Mesothelial cell of epicardium (in vitro differentiated cells): ENCODE measurements at regions not wholly inside any gene's neighbourhood (a gene's known extent, or its start where the extent isn't known, plus 50 kb on each side); places are given as distances from the start of the nearest gene placed in this dataset.
"Not testable (repeated sequence)": the region's sequence is repeated elsewhere in the genome, so short reads cannot be mapped to it uniquely, and the experiment has no call there.

Experiments used
- DNase-seq, 2 experiments: peaks; one replicate each; pipeline ENCODE4 v3.0.0; 2021; ENCODE audit warnings: low spot score in 2 of 2; ENCODE audit not compliant: unreplicated experiment in 2 of 2
- H3K27ac Mint-ChIP-seq: 2 replicates; pipeline ENCODE4 v1.8.0; 2021; ENCODE audit warnings: mixed read lengths
- H3K27me3 Mint-ChIP-seq: 2 replicates; pipeline ENCODE4 v1.8.0; 2021; ENCODE audit warnings: low read depth, mixed read lengths
- H3K36me3 Mint-ChIP-seq: 2 replicates; pipeline ENCODE4 v1.8.0; 2021; ENCODE audit warnings: mixed read lengths
- H3K4me1 Mint-ChIP-seq: 2 replicates; pipeline ENCODE4 v1.8.0; 2021; ENCODE audit warnings: mixed read lengths
- H3K4me3 Mint-ChIP-seq: 2 replicates; pipeline ENCODE4 v1.8.0; 2021; ENCODE audit warnings: mild to moderate bottlenecking, moderate library complexity, mixed read lengths
- H3K9me3 Mint-ChIP-seq: 2 replicates; pipeline ENCODE4 v1.8.0; 2021; ENCODE audit warnings: mixed read lengths
- TF ChIP-seq, protein P1 (sequence below): fragments of 200-600 bp; sonication (generic); IDR thresholded peaks from one replicate; pipeline ENCODE4 v1.5.0; 2021; ENCODE audit warnings: antibody characterized with exemption; ENCODE audit not compliant: unreplicated experiment

DNA sequence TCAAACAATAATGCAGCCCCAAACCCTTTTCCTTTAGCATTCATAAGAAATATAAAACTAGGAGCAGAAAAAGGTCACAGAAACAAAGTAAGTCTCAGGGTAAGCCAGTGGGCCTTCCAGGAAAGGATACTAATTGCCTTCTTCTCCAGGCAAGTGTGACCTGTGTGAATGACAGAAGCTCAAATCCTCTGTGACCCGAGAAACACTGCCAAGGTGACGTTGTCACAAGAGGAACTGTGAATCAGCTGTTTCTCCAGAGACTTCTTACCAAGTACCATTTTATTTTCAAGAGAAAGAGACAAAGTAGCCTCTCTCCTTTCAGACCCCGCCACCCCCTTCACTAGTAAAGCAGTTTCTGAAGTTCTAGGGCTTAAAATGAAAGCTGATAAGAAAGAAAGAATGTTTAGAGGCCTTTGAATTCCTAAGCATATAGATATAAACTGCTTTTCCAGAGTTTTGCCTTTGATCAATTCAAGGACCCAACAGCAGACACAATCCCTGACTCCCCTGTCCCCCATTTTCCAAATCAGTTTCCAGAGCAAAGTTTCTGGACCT lies 155.6 kb downstream of the NUF2 start:
- H3K27ac Mint-ChIP-seq: peak overlapping the region; percentile 71
- peaks cover 11% of the 10 kb centered on the region for H3K36me3 Mint-ChIP-seq
- H3K9me3 Mint-ChIP-seq: peaks cover 32% of the 10 kb centered on the region
- H3K4me1 Mint-ChIP-seq: peaks cover 25% of the 10 kb centered on the region
- TF ChIP-seq, protein P1, sequence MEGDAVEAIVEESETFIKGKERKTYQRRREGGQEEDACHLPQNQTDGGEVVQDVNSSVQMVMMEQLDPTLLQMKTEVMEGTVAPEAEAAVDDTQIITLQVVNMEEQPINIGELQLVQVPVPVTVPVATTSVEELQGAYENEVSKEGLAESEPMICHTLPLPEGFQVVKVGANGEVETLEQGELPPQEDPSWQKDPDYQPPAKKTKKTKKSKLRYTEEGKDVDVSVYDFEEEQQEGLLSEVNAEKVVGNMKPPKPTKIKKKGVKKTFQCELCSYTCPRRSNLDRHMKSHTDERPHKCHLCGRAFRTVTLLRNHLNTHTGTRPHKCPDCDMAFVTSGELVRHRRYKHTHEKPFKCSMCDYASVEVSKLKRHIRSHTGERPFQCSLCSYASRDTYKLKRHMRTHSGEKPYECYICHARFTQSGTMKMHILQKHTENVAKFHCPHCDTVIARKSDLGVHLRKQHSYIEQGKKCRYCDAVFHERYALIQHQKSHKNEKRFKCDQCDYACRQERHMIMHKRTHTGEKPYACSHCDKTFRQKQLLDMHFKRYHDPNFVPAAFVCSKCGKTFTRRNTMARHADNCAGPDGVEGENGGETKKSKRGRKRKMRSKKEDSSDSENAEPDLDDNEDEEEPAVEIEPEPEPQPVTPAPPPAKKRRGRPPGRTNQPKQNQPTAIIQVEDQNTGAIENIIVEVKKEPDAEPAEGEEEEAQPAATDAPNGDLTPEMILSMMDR: no peak
- no peak for DNase-seq
- no peak overlapping the region for H3K4me3 Mint-ChIP-seq
- H3K27me3 Mint-ChIP-seq: no peaks in the 10 kb centered on the region

DNA sequence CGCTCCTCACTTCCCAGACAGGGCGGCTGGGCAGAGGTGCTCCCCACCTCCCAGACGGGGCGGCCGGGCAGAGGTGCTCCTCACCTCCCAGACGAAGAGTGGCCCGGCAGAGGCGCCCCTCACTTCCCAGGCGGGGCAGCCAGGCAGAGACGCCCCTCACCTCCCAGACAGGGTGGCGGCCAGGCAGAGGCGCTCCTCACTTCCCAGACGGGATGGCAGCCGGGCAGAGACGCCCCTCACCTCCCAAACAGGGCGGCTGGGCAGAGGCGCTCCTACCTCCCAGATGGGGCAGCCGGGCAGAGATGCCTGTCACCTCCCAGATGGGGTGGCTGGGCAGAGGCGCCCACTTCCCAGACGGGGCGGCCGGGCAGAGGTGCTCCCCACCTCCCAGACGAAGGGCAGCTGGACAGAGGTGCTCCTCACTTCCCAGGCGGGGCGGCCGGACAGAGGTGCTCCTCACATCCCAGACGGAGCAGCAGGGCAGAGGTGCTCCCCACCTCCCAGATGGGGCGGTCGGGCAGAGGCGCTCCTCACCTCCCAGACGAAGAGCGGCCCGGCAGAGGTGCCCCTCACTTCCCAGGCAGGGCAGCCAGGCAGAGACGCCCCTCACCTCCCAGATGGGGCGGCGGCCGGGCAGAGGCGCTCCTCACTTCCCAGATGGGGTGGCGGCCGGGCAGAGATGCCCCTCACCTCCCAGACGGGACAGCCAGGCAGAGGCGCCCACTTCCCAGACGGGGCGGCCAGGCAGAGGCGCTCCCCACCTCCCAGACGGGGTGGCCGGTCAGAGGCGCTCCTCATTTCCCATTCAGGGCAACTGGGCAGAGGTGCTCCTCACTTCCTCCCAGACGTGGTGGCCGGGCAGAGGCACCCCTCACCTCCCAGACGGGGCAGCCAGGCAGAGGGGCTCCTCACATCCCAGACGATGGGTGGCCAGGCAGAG lies 176.9 kb downstream of the NUF2 start:
- H3K27ac Mint-ChIP-seq, DNase-seq, H3K27me3 Mint-ChIP-seq, H3K4me3 Mint-ChIP-seq, H3K4me1 Mint-ChIP-seq: not testable (repeated sequence)
- H3K36me3 Mint-ChIP-seq: peaks cover 13% of the 10 kb centered on the region
- H3K9me3 Mint-ChIP-seq: peaks cover 57% of the 10 kb centered on the region

DNA sequence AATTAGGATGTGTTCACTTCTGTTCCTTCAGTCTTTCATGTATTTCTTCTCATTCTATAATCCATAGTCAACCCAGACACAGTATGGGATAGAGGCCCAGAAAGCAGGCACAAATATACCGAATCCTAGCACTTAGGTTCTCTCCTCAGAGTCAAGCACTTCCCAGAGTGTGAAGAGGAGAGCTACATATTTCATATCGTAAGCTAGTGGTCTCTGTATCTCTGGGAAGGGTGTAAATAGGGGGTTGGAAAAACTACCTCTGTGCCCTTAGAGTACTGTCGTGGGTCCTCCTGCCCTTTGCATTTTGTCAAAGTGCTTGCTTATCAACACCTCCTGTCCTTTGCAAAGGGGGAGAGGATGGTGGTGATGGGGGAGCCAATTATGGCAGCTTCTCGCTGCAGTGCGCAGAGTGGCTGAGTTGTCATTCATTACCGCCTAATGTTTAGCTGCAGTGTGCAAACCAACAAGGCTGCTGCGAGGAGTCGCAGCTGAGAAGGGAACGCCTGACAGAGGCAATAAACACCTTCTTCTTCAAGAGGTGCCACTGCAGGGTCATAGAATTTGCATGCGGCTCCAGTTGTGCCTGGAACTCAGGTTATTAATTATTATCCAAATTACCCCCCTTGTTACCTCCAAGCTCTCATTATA lies 182.7 kb downstream of the NUF2 start:
- DNase-seq: no peak
- Mint-ChIP-seq H3K4me1 (no peaks in the 10 kb centered on the region), H3K27ac (no peak overlapping the region), H3K36me3 (peaks cover 5% of the 10 kb centered on the region), H3K27me3 (no peaks in the 10 kb centered on the region), H3K9me3 (peaks cover 21% of the 10 kb centered on the region), H3K4me3 (no peak overlapping the region)
- TF ChIP-seq, protein P1: no peak

GRCh38 chr1:163509114-163509513 lies 187.4 kb downstream of the NUF2 start:
- no peak overlapping the region for H3K4me3 Mint-ChIP-seq
- peaks cover 9% of the 10 kb centered on the region for H3K9me3 Mint-ChIP-seq
- H3K27me3 Mint-ChIP-seq: no peaks in the 10 kb centered on the region
- no peak overlapping the region for H3K27ac Mint-ChIP-seq
- DNase-seq: no peak
- H3K4me1 Mint-ChIP-seq: peaks cover 5% of the 10 kb centered on the region
- H3K36me3 Mint-ChIP-seq: no peaks in the 10 kb centered on the region
- TF ChIP-seq, protein P1: no peak

DNA sequence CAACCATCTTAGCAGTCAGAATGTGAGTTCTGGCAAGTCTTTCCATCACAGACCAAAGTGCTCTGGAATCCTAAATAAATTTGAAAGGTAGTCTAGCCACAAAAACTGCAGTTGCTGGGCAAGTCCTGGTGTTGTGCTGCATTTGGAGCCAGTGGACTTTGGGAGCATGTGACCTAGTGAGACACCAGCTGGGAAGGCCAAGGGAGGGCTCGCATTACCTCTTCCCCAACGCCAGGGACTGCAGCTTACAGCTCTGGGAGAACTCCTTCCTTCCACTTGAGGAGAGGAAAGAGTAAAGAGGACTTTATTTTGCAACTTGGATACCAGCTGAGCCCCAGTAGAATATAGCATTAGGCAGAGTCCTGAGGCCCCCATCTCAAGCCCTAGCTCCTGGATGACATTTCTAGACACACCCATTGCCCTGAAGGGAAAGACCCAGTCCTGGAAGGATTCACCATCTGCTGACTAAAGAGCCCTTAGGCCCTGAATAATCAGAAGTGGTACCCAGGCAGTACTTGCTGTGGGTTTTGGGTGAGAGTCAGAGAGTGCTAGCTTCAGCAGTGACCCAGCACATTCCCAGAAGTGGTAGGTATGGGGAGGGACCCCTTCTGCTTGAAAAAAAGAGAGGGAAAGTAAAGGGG lies 190.7 kb downstream of the NUF2 start:
- Mint-ChIP-seq H3K4me3 (no peak overlapping the region), H3K36me3 (peaks cover 1% of the 10 kb centered on the region), H3K27ac (no peak overlapping the region), H3K9me3 (peaks cover 26% of the 10 kb centered on the region), H3K27me3 (no peaks in the 10 kb centered on the region), H3K4me1 (peaks cover 5% of the 10 kb centered on the region)
- no peak for DNase-seq
- TF ChIP-seq, protein P1: no peak
